ENCODE measurements at regions not wholly inside any gene's neighbourhood (a gene's known extent, or its start where the extent isn't known, plus 50 kb on each side); places are given as distances from the start of the nearest gene placed in this dataset.

GRCh38 chr6:163720005-163720404 is 305.5 kb downstream of the QKI start:
- DNase-seq (ENCODE audit: low read depth), result no peak

DNA sequence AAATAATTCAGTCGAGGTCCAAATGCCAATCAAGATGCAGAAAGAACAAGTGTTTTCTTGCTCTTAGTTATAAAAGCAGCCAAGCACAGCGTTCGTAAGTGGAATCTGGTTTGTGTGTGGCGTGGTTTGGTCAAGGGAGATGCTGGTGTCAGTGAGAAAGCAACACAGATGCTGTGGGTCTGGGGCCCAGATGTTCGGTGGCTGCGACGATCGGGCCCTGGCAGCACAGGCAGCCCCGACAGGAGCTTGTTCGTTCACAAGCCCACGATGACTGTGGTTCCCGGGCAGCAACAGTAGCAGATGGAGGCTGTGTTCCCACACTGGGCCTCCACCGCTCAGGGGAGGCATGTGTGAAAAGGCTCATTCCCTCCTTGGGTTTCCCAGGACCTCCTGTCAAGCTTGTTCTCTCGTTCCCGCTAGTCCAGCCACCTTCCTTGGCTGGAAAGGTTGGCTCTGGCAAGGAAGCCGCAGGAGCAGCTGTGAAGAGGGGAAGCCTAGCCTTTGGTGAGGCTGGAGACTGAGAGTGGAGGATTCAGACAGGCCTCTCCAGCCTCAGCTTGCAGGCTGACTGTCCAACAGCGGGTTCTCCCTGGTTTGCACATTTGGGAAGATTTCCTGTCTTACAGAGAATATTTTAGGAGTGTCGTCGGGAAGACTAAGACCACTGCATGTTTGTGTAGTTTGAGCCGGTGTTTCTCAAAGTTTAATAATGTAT is 304.7 kb downstream of the QKI start:
- no peak for DNase-seq (ENCODE audit: low read depth)

GRCh38 chr6:163718537-163718936 is 304.0 kb downstream of the QKI start:
- DNase-seq (ENCODE audit: low read depth), result no peak

DNA sequence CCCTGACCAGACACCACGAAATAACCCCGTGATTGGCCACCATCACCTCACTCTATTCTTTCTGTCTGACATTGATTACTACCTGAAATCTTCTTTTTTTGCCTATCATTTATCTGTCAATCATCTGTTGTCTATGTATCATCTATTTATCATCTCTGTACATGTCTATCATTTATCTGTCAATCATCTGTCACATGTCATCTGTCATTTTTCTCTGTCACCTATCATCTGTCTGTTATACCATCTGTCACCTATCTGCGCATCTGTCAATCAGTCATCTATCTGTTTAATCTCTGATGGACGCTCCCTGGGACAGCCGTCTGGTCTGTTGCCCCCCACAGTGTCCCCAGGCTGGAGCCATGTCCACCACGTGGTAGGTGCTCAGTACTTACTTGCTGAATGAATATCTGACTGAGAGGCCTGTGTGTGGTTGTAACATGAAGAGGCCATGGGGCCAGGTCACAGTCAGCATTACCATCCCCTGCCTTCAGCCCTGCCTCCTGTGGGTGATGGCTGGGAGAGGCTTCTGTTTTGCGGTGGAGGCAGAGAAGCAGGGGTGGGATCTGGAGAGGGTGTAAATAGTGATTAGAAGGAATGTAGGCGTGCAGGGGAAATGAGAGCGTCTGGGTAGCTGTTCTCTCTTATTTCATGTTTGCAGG is 302.7 kb downstream of the QKI start:
- no peak for DNase-seq (ENCODE audit: low read depth)

DNA sequence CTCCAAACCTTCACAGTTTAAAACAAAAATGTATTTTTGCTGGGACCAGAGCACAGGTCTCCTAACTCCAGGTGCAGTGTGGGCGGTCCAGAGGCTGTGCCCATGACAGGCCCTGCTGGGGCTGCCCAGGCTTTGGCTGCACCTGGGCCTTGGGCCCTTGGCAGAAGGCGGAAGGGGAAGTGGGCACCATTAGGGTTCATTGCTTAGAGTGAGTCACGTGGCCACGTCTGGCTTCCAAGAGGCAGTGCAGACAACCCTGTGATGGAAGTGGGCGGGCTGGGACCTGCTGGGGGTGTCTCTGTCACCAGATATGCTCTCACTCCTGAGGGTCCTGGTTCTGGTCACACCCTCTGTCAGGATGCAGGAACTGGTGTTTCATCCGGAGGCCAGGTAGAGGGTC is 302.2 kb downstream of the QKI start:
- DNase-seq (ENCODE audit: low read depth), result no peak

DNA sequence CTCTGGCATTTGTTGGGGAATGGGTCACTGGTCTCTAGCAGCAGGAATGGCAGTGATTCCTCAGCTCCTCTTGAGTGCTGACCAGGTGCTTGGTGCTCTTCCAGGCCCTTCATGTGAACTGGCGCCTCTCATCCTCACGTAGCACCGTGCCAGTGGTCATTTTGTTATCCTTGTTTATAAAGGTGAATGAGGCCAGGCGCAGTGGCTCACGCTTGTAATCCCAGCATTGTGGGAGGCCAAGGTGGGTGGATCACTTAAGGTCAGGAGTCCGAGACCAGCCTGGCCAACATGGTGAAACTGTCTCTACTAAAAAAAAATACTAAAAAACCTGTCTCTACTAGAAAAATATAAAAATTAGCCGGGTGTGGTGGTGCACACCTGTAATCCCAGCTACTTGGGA is 301.3 kb downstream of the QKI start:
- no peak for DNase-seq (ENCODE audit: low read depth)

GRCh38 chr6:163714179-163714578 is 299.7 kb downstream of the QKI start:
- DNase-seq (ENCODE audit: low read depth), result no peak

DNA sequence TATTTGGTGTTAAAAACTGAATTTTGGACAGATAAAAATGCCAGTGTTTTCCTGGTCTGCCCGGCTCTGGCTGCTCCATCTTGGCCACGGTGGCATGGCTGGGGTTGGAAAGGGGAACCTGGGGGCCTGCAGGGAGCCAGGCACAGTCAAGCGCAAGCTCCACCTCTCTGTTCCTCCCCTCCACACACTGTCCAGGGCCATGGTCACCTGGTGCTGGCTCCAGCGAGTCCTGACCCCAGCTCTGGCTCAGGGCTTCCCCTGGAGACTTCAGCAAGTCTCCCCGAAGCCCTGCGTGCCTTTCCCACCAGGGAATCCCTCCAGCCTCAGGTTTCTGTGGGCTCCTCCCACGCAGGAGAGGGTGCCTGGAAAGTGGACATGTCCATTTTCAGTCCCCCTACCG is 298.5 kb downstream of the QKI start:
- no peak for DNase-seq (ENCODE audit: low read depth)

DNA sequence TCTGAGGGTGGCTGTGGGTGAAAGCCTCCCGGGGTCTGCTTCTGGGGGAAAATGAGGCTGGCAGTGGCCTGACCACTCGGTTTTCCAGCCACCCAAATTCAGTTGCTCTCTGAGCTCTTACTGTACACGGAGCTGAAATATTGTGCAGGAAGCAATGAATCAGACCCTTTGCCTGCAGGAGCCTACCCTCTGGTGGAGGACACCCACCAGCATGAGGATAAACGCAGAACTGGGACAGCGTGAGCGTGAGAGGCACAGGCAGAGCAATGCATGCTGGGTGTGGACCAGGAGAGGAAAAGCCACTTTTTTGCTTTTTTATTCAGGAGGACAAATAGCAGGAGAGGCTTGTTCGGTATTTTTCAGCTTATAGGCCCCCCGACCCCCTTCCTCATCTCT is 298.0 kb downstream of the QKI start:
- no peak for DNase-seq (ENCODE audit: low read depth)

- no peak for DNase-seq (ENCODE audit: low read depth)
Observed at GRCh38 chr6:163711615-163712565, 297.4 kb downstream of the QKI start.

DNA sequence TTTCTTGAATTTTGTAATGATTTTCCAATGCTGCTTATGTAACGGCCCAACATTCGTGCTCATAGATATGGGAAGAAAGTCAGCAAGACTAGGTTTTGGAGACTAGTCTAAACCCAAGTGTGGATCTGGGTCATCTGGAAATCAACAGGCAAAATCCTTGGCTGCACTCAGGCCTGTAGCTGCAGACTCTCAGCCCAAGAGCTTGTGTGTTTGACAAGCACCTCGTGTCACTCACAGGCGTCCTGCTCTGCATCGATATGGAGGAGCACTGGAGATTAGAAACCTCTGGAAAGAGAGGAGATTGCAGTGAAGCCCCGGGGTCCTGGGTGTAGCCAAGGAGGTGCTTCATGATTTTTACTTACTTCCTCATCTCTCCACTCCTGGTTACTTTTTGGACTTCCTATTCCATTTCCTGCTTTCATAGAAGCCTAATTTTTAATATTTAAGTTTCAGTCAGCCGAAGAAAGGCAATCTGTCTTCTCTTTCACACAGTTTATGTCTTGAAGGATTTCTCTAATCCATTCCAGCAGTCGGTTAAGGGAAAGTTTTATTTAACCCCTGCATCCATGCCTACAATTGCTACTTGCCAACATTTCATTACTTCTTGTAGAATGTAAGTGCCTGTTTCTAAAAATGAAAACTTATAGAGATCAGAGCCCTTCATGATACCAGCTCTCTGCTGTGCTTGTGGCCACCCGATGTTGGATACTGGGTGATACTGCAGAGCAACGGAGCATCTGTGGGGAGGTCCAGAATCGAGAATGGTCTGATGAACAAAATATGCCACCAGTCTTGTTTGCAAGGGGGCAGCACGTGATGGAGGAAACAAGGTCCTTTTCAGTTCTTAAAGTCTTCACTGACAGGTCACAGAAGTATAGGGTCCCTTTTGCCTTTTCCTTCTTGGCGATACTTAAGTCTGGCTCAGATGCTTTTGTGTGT is 296.3 kb downstream of the QKI start:
- DNase-seq (ENCODE audit: low read depth), result no peak

- DNase-seq (ENCODE audit: low read depth), result no peak
Observed at GRCh38 chr6:163709693-163710092, 295.2 kb downstream of the QKI start.

DNA sequence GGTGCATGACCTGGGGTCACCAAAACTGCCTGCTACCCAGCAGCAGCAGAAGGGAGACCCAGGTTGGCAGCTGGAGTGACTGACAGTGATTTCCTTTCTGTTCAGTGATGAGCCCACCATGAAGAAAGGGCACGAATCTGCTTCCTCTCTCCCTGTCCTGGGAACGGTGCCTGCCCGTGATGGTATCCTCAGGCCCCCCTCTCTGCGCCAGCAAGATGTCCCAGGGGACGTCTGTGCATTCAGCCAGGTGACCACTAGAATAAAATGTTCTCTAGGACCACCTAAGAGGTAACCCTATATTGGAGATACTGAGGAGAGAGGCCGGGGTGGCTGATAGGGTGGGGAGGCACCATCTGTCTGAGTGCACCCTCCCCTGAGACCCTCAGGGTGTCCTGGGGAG is 294.7 kb downstream of the QKI start:
- no peak for DNase-seq (ENCODE audit: low read depth)

GRCh38 chr6:163708466-163708865 is 293.9 kb downstream of the QKI start:
- no peak for DNase-seq (ENCODE audit: low read depth)

GRCh38 chr6:163707387-163708355 is 293.2 kb downstream of the QKI start:
- no peak for DNase-seq (ENCODE audit: low read depth)

GRCh38 chr6:163706500-163707087 is 292.1 kb downstream of the QKI start:
- DNase-seq (ENCODE audit: low read depth), result no peak

GRCh38 chr6:163705923-163706322 is 291.4 kb downstream of the QKI start:
- no peak for DNase-seq (ENCODE audit: low read depth)

GRCh38 chr6:163702736-163703135 is 288.2 kb downstream of the QKI start:
- no peak for DNase-seq (ENCODE audit: low read depth)

- no peak for DNase-seq (ENCODE audit: low read depth)
Observed at GRCh38 chr6:163701762-163702161, 287.2 kb downstream of the QKI start.

DNA sequence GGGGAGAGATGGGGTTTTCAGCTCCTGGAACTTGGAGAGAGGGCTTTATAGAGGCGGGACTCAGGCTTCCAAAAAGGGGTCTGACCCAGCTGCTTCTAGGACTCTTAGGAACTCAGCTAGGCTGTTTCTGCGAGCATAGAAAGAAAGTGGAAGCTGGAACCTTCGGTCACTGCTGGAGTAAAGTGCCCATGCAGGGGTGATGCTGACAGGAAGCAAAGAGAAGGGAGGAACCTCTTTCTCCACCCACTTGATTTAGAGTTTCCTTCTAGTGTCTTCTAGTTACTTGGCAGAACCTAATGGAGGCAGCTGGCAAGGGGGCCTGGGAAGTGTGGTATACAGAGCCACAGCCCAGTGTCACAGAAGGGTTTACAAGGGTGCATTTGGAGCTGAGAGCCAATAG is 283.6 kb downstream of the QKI start:
- no peak for DNase-seq (ENCODE audit: low read depth)

Measured in activated T-cell treated with anti-CD3 and anti-CD28 coated beads for 24 hours (primary cell).